ENCODE measurements at regions not wholly inside any gene's neighbourhood (a gene's known extent, or its start where the extent isn't known, plus 50 kb on each side); places are given as distances from the start of the nearest gene placed in this dataset.

DNA sequence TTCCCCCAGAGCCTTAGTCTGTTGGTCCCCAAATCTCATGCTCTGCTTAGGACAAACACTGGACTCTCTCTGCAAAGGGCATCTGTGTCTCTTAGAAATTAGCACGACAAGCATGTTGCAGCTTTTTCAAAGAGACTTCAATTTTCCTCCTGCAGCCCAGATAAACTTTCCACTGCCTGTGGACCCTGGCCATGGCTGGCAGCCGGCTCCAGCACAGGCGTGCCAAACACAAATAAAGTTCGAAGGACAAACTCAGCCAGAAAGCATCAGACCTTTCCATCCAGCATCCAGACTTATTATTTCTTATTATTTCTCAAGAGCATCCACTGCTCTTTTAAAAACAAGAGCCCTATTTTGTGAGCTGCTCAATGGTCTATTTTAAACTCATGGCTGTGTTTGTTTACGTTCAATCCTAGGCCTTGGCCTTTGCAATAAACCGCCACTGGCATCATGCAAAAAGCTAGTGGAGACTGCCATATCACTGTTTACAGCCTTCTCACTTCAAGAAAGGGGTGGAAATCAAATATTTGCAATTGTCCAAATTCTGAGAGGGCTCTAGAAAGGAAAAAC, 300.8 kb downstream of the BCL11A start:
- H3K79me2 ChIP-seq (ENCODE audit: control insufficient read depth, insufficient read depth, low read length), result no peaks in the 10 kb centered on the region
- H2BK15ac ChIP-seq (replicated peaks; ENCODE audit: low read depth), result no peak overlapping the region
- no peak for DNase-seq
- no peak overlapping the region for H3K4me3 ChIP-seq (ENCODE audit: low read length)
- H3K18ac ChIP-seq (ENCODE audit: low read length), result no peak overlapping the region
- no peak overlapping the region for H2BK120ac ChIP-seq (ENCODE audit: low read depth, low read length)
- H3K9ac ChIP-seq (ENCODE audit: low read length), result no peak overlapping the region
- H3K4ac ChIP-seq (ENCODE audit: low read depth, low read length), result no peak overlapping the region
- WGBS (ENCODE audit: extremely low coverage, insufficient coverage, low lambda C conversion rate), result no CpG with 5 or more reads among the region's 6 CpGs
- H2AK5ac ChIP-seq (ENCODE audit: low read length), result no peak overlapping the region
- H3K56ac ChIP-seq (ENCODE audit: low read length), result no peak overlapping the region
- H3K23ac ChIP-seq (ENCODE audit: low read length), result no peak overlapping the region
- H3K27ac ChIP-seq (ENCODE audit: low read depth, low read length), result no peak overlapping the region
- H3K4me2 ChIP-seq (ENCODE audit: low read length), result no peak overlapping the region
- no peak overlapping the region for H4K8ac ChIP-seq (ENCODE audit: low read depth, low read length)
- H3K27me3 ChIP-seq (ENCODE audit: insufficient read depth, low read length, poor library complexity), result no peaks in the 10 kb centered on the region
- no peak overlapping the region for H4K5ac ChIP-seq (ENCODE audit: low read length)
- H3K36me3 ChIP-seq (ENCODE audit: control insufficient read depth, insufficient read depth, low read length), result no peaks in the 10 kb centered on the region
- H3K79me1 ChIP-seq (ENCODE audit: low read length), result no peaks in the 10 kb centered on the region
- no peak overlapping the region for H2BK5ac ChIP-seq (ENCODE audit: low read length)
- no peaks in the 10 kb centered on the region for H3K4me1 ChIP-seq (ENCODE audit: control insufficient read depth, low read depth, low read length)

GRCh38 chr2:60251247-60251646, 302.2 kb downstream of the BCL11A start:
- H2AK5ac ChIP-seq (ENCODE audit: low read length), result no peak overlapping the region
- H3K79me1 ChIP-seq (ENCODE audit: low read length), result no peaks in the 10 kb centered on the region
- H2BK120ac ChIP-seq (ENCODE audit: low read depth, low read length), result no peak overlapping the region
- no peak overlapping the region for H3K56ac ChIP-seq (ENCODE audit: low read length)
- no peak overlapping the region for H4K5ac ChIP-seq (ENCODE audit: low read length)
- H3K4me2 ChIP-seq (ENCODE audit: low read length), result no peak overlapping the region
- H3K79me2 ChIP-seq (ENCODE audit: control insufficient read depth, insufficient read depth, low read length), result no peaks in the 10 kb centered on the region
- H2BK5ac ChIP-seq (ENCODE audit: low read length), result no peak overlapping the region
- no peak overlapping the region for H3K4ac ChIP-seq (ENCODE audit: low read depth, low read length)
- no peak overlapping the region for H4K8ac ChIP-seq (ENCODE audit: low read depth, low read length)
- H3K18ac ChIP-seq (ENCODE audit: low read length), result no peak overlapping the region
- no peak overlapping the region for H3K27ac ChIP-seq (ENCODE audit: low read depth, low read length)
- H3K4me3 ChIP-seq (ENCODE audit: low read length), result no peak overlapping the region
- DNase-seq, result no peak
- H3K23ac ChIP-seq (ENCODE audit: low read length), result no peak overlapping the region
- H3K27me3 ChIP-seq (ENCODE audit: insufficient read depth, low read length, poor library complexity), result no peaks in the 10 kb centered on the region
- H3K36me3 ChIP-seq (ENCODE audit: control insufficient read depth, insufficient read depth, low read length), result no peaks in the 10 kb centered on the region
- H2BK15ac ChIP-seq (replicated peaks; ENCODE audit: low read depth), result no peak overlapping the region
- no peaks in the 10 kb centered on the region for H3K4me1 ChIP-seq (ENCODE audit: control insufficient read depth, low read depth, low read length)
- no peak overlapping the region for H3K9ac ChIP-seq (ENCODE audit: low read length)

GRCh38 chr2:60249879-60250278, 303.6 kb downstream of the BCL11A start:
- no peaks in the 10 kb centered on the region for H3K27me3 ChIP-seq (ENCODE audit: insufficient read depth, low read length, poor library complexity)
- H3K79me1 ChIP-seq (ENCODE audit: low read length), result no peaks in the 10 kb centered on the region
- WGBS (ENCODE audit: extremely low coverage, insufficient coverage, low lambda C conversion rate), result no CpG with 5 or more reads among the region's 5 CpGs
- H3K4me3 ChIP-seq (ENCODE audit: low read length), result no peak overlapping the region
- H3K56ac ChIP-seq (ENCODE audit: low read length), result no peak overlapping the region
- no peak overlapping the region for H3K18ac ChIP-seq (ENCODE audit: low read length)
- no peak overlapping the region for H3K4ac ChIP-seq (ENCODE audit: low read depth, low read length)
- no peak overlapping the region for H3K23ac ChIP-seq (ENCODE audit: low read length)
- no peak overlapping the region for H3K27ac ChIP-seq (ENCODE audit: low read depth, low read length)
- no peak overlapping the region for H4K5ac ChIP-seq (ENCODE audit: low read length)
- no peak overlapping the region for H2BK15ac ChIP-seq (replicated peaks; ENCODE audit: low read depth)
- no peak overlapping the region for H2AK5ac ChIP-seq (ENCODE audit: low read length)
- no peak for DNase-seq
- H3K9ac ChIP-seq (ENCODE audit: low read length), result no peak overlapping the region
- H2BK120ac ChIP-seq (ENCODE audit: low read depth, low read length), result no peak overlapping the region
- H3K36me3 ChIP-seq (ENCODE audit: control insufficient read depth, insufficient read depth, low read length), result no peaks in the 10 kb centered on the region
- H3K79me2 ChIP-seq (ENCODE audit: control insufficient read depth, insufficient read depth, low read length), result no peaks in the 10 kb centered on the region
- H4K8ac ChIP-seq (ENCODE audit: low read depth, low read length), result no peak overlapping the region
- H3K4me2 ChIP-seq (ENCODE audit: low read length), result no peak overlapping the region
- H3K4me1 ChIP-seq (ENCODE audit: control insufficient read depth, low read depth, low read length), result no peaks in the 10 kb centered on the region
- H2BK5ac ChIP-seq (ENCODE audit: low read length), result no peak overlapping the region

DNA sequence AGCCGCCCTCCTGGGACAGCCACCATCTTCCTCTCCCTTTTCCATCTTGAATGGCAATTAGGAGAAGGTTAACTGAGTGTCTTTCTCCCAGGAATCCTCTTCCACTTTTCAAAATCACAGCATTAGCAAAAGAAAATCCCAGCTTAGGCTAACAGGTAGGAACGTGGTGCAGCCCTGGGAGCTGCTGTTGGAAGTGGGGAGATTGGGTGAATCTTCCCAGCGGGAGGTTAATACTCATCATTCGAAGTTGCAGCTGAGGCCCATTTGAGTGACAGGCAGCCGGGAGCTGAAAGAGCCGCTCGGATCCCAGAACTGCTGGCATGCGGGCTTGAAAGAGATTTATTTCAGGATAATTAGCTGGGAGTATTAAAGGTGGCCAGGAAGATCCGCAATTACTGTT, 306.0 kb downstream of the BCL11A start:
- H3K27ac ChIP-seq (ENCODE audit: low read depth, low read length), result no peak overlapping the region
- WGBS (ENCODE audit: extremely low coverage, insufficient coverage, low lambda C conversion rate), result no CpG with 5 or more reads among the region's 9 CpGs

DNA sequence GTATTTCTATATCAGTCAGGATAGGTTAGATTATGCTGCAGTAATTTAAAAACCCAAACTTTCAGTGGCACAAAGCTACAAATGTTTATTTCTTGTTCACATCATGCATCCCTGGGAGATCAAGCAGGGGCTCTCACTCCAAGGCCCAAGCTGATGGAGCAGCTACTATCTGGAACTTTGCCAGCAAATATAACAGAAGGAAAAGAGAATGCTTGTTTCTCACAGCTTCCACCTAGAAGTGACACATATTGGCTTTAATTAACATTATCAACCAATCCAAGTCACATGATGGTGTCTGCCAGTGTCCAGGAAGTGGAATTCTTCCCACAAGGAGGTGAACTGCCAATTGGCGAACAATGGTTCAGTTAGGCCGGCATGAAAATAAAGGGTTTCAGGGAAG, 306.9 kb downstream of the BCL11A start:
- Histone ChIP-seq H3K27me3 (ENCODE audit: insufficient read depth, low read length, poor library complexity) (no peaks in the 10 kb centered on the region), H4K8ac (ENCODE audit: low read depth, low read length) (no peak overlapping the region), H3K4ac (ENCODE audit: low read depth, low read length) (no peak overlapping the region), H3K9ac (ENCODE audit: low read length) (no peak overlapping the region), H3K27ac (ENCODE audit: low read depth, low read length) (no peak overlapping the region), H3K18ac (ENCODE audit: low read length) (no peak overlapping the region), H3K23ac (ENCODE audit: low read length) (no peak overlapping the region), H3K36me3 (ENCODE audit: control insufficient read depth, insufficient read depth, low read length) (no peaks in the 10 kb centered on the region), H2AK5ac (ENCODE audit: low read length) (no peak overlapping the region), H2BK120ac (ENCODE audit: low read depth, low read length) (no peak overlapping the region), H2BK15ac (replicated peaks; ENCODE audit: low read depth) (no peak overlapping the region), H3K4me3 (ENCODE audit: low read length) (no peak overlapping the region), H4K5ac (ENCODE audit: low read length) (no peak overlapping the region), H3K79me2 (ENCODE audit: control insufficient read depth, insufficient read depth, low read length) (no peaks in the 10 kb centered on the region), H2BK5ac (ENCODE audit: low read length) (no peak overlapping the region), H3K79me1 (ENCODE audit: low read length) (no peaks in the 10 kb centered on the region), H3K4me1 (ENCODE audit: control insufficient read depth, low read depth, low read length) (no peaks in the 10 kb centered on the region), H3K56ac (ENCODE audit: low read length) (no peak overlapping the region), H3K4me2 (ENCODE audit: low read length) (no peak overlapping the region)
- DNase-seq, result no peak
- WGBS (ENCODE audit: extremely low coverage, insufficient coverage, low lambda C conversion rate), result no CpG with 5 or more reads among the region's 2 CpGs

More for the DNA sequence above, 306.0 kb downstream of the BCL11A start:
- no peaks in the 10 kb centered on the region for H3K27me3 ChIP-seq (ENCODE audit: insufficient read depth, low read length, poor library complexity)
- H4K5ac ChIP-seq (ENCODE audit: low read length), result no peak overlapping the region
- no peak overlapping the region for H2AK5ac ChIP-seq (ENCODE audit: low read length)
- DNase-seq, result no peak
- H3K9ac ChIP-seq (ENCODE audit: low read length), result no peak overlapping the region
- no peak overlapping the region for H3K56ac ChIP-seq (ENCODE audit: low read length)
- H2BK15ac ChIP-seq (replicated peaks; ENCODE audit: low read depth), result no peak overlapping the region
- no peaks in the 10 kb centered on the region for H3K36me3 ChIP-seq (ENCODE audit: control insufficient read depth, insufficient read depth, low read length)
- H3K79me2 ChIP-seq (ENCODE audit: control insufficient read depth, insufficient read depth, low read length), result no peaks in the 10 kb centered on the region
- no peak overlapping the region for H4K8ac ChIP-seq (ENCODE audit: low read depth, low read length)
- no peaks in the 10 kb centered on the region for H3K4me1 ChIP-seq (ENCODE audit: control insufficient read depth, low read depth, low read length)
- no peak overlapping the region for H2BK5ac ChIP-seq (ENCODE audit: low read length)
- H3K23ac ChIP-seq (ENCODE audit: low read length), result no peak overlapping the region
- no peaks in the 10 kb centered on the region for H3K79me1 ChIP-seq (ENCODE audit: low read length)
- H3K18ac ChIP-seq (ENCODE audit: low read length), result no peak overlapping the region
- no peak overlapping the region for H3K4me3 ChIP-seq (ENCODE audit: low read length)
- H3K4me2 ChIP-seq (ENCODE audit: low read length), result no peak overlapping the region
- no peak overlapping the region for H2BK120ac ChIP-seq (ENCODE audit: low read depth, low read length)
- H3K4ac ChIP-seq (ENCODE audit: low read depth, low read length), result no peak overlapping the region

- Histone ChIP-seq H3K4me3 (ENCODE audit: low read length) (no peak overlapping the region), H3K4me2 (ENCODE audit: low read length) (no peak overlapping the region), H3K27me3 (ENCODE audit: insufficient read depth, low read length, poor library complexity) (no peaks in the 10 kb centered on the region), H3K79me2 (ENCODE audit: control insufficient read depth, insufficient read depth, low read length) (no peaks in the 10 kb centered on the region), H2AK5ac (ENCODE audit: low read length) (no peak overlapping the region), H3K56ac (ENCODE audit: low read length) (no peak overlapping the region), H3K79me1 (ENCODE audit: low read length) (no peaks in the 10 kb centered on the region), H4K8ac (ENCODE audit: low read depth, low read length) (no peak overlapping the region), H3K36me3 (ENCODE audit: control insufficient read depth, insufficient read depth, low read length) (no peaks in the 10 kb centered on the region), H4K5ac (ENCODE audit: low read length) (no peak overlapping the region), H3K23ac (ENCODE audit: low read length) (no peak overlapping the region), H3K9ac (ENCODE audit: low read length) (no peak overlapping the region), H2BK120ac (ENCODE audit: low read depth, low read length) (no peak overlapping the region), H3K4me1 (ENCODE audit: control insufficient read depth, low read depth, low read length) (no peaks in the 10 kb centered on the region), H2BK15ac (replicated peaks; ENCODE audit: low read depth) (no peak overlapping the region), H2BK5ac (ENCODE audit: low read length) (no peak overlapping the region), H3K18ac (ENCODE audit: low read length) (no peak overlapping the region), H3K4ac (ENCODE audit: low read depth, low read length) (no peak overlapping the region), H3K27ac (ENCODE audit: low read depth, low read length) (no peak overlapping the region)
- no peak for DNase-seq
- WGBS (ENCODE audit: extremely low coverage, insufficient coverage, low lambda C conversion rate), result no CpG with 5 or more reads among the region's 6 CpGs
Measured at GRCh38 chr2:60234274-60234986, 319.0 kb downstream of the BCL11A start.

Measured in mesendoderm (in vitro differentiated cells).